Tibial nerve (tissue), 3 donors: ENCODE measurements at regions not wholly inside any gene's neighbourhood (a gene's known extent, or its start where the extent isn't known, plus 50 kb on each side); places are given as distances from the start of the nearest gene placed in this dataset.

Experiments
- CTCF ChIP-seq, 5 experiments: fragments of 200-600 bp in 3 of 5; fragments of 450-650 bp in 2 of 5; sonication (generic) in 3 of 5; IDR thresholded peaks; one replicate each; pipeline ENCODE4 v1.5.1; 2016 to 2019; ENCODE audit warnings: antibody characterized with exemption in 5 of 5, mild to moderate bottlenecking in 3 of 5, moderate library complexity in 2 of 5
- POLR2A ChIP-seq, 2 donors: fragments of 450-650 bp; IDR thresholded peaks; one replicate each; pipeline ENCODE4 v1.6.1; 2017; ENCODE audit warnings: antibody characterized with exemption in 2 of 2, mild to moderate bottlenecking in 2 of 2, moderate library complexity in 2 of 2

DNA sequence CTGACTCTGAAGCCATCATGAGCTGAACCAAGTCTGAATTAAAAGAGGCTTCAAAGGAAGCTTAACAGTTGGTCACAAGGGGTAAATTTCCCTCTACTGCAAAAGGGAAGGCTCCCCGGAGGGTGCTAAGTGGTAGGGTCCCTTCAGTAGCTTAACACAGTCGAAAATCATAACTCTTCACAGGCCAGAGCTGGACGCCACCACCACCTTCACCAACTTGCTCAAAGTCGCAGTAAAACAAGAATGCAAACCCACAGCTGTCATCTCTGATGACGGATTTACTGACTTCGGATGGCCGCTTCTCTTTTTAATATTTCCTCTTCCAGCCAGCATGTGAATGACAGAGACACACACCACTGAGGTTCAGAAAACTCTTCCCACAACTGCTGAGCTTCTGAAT lies 144.7 kb upstream of the FBXL4 start:
- no peak for TF ChIP-seq CTCF (IDR thresholded peaks at IDR 0.05)
- TF ChIP-seq POLR2A (IDR thresholded peaks at IDR 0.05): no peak
